Esophagus muscularis mucosa (tissue), 4 donors: ENCODE measurements at regions not wholly inside any gene's neighbourhood (a gene's known extent, or its start where the extent isn't known, plus 50 kb on each side); places are given as distances from the start of the nearest gene placed in this dataset.
A peak's percentile ranks its signal among the peaks of the same experiment; 100 is the strongest.

Experiments used
- DNase-seq: peaks from one replicate; pipeline ENCODE4 v3.0.0-alpha.2; 2017; ENCODE audit errors: extremely low spot score
- H3K27ac ChIP-seq, 4 donors: fragments of 200-600 bp; sonication (generic); replicated peaks in 1 of 4; 1 replicate in 3 of 4; 2 replicates in 1 of 4; pipeline ENCODE4 v1.5.1; 2016 to 2019; ENCODE audit warnings: mild to moderate bottlenecking in 1 of 4
- H3K27me3 ChIP-seq, 4 donors: fragments of 200-600 bp; sonication (generic); one replicate each; pipeline versions ENCODE4 v1.5.1 to v1.6.0; 2016 to 2019
- H3K36me3 ChIP-seq, 4 donors: fragments of 200-600 bp; sonication (generic); one replicate each; pipeline ENCODE4 v1.5.1; 2016 to 2019
- H3K4me1 ChIP-seq, 4 donors: fragments of 200-600 bp; sonication (generic); one replicate each; pipeline ENCODE4 v1.5.1; 2016 to 2019
- H3K4me3 ChIP-seq, 4 donors: fragments of 200-600 bp; sonication (generic); 1 replicate in 2 of 4; 2 replicates in 2 of 4; pipeline ENCODE4 v1.5.1; 2016 to 2019; ENCODE audit warnings: mild to moderate bottlenecking in 4 of 4, moderate library complexity in 1 of 4
- H3K9me3 ChIP-seq, 4 donors: fragments of 200-600 bp; sonication (generic); 1 replicate in 3 of 4; 2 replicates in 1 of 4; pipeline ENCODE4 v1.5.1; 2016 to 2019
- CTCF ChIP-seq, 3 experiments: fragments of 200-600 bp in 2 of 3; fragments of 450-650 bp in 1 of 3; sonication (generic) in 2 of 3; IDR thresholded peaks; one replicate each; pipeline ENCODE4 v1.5.1; 2017 to 2019; ENCODE audit warnings: antibody characterized with exemption in 3 of 3, mild to moderate bottlenecking in 2 of 3, moderate library complexity in 1 of 3
- EP300 ChIP-seq: sonication (generic); formaldehyde crosslinking; IDR thresholded peaks from one replicate; pipeline ENCODE4 v1.6.1; 2017; ENCODE audit warnings: antibody characterized with exemption
- POLR2A ChIP-seq: fragments of 450-650 bp; IDR thresholded peaks from one replicate; pipeline ENCODE4 v1.6.1; 2017; ENCODE audit warnings: antibody characterized with exemption, moderate library complexity, mild to moderate bottlenecking, low read depth
- POLR2AphosphoS5 ChIP-seq, 2 donors: sonication (generic); formaldehyde crosslinking; IDR thresholded peaks; one replicate each; pipeline ENCODE4 v1.6.1; 2017; ENCODE audit warnings: antibody characterized with exemption in 2 of 2
- WGBS: methylation state at CpG from one replicate; pipeline ENCODE4 v1.1.5; 2018; 5-methylcytosine and 5-hydroxymethylcytosine counted together
- intact Hi-C: fragments of 100-400 bp; cut with DNase I; formaldehyde crosslinking; loops from one replicate; pipeline ENCODE4 v1.15.1; 2023

- peaks cover 0 to 11% (median 4%) of the 10 kb centered on the region in 4 donors for H3K4me1 ChIP-seq
- TF ChIP-seq EP300 (no peak), POLR2AphosphoS5 (IDR thresholded peaks at IDR 0.05) (no peak), CTCF (IDR thresholded peaks at IDR 0.05) (no peak), POLR2A (no peak)
- no peaks in the 10 kb centered on the region for H3K27me3 ChIP-seq
- no peak overlapping the region for H3K4me3 ChIP-seq
- 96% methylated on average over 41 of the region's 44 CpGs for WGBS
- DNase-seq, result peak; percentile 87
- no peaks in the 10 kb centered on the region for H3K9me3 ChIP-seq
- no peak overlapping the region for H3K27ac ChIP-seq
- H3K36me3 ChIP-seq, result no peaks in the 10 kb centered on the region
- intact Hi-C loops, result no loop called here
These were observed 340.4 kb downstream of the CDC5L start for GRCh38 chr6:44727651-44728630.

- peaks cover 0 to 11% (median 4%) of the 10 kb centered on the region in 4 donors for H3K4me1 ChIP-seq
- no peak overlapping the region for H3K27ac ChIP-seq
- H3K27me3 ChIP-seq, result no peaks in the 10 kb centered on the region
- intact Hi-C loops, result no loop called here
- no peaks in the 10 kb centered on the region for H3K9me3 ChIP-seq
- 54% methylated on average over 7 of the region's 7 CpGs for WGBS
- TF ChIP-seq POLR2A (no peak), CTCF (IDR thresholded peaks at IDR 0.05) (no peak)
- no peaks in the 10 kb centered on the region for H3K36me3 ChIP-seq
- DNase-seq, result peak; percentile 60
- H3K4me3 ChIP-seq, result no peak overlapping the region
These were observed 343.4 kb downstream of the CDC5L start for GRCh38 chr6:44730771-44731391.

- Histone ChIP-seq H3K4me1 (peaks cover 0 to 11% (median 4%) of the 10 kb centered on the region in 4 donors), H3K9me3 (no peaks in the 10 kb centered on the region), H3K4me3 (no peak overlapping the region), H3K27me3 (no peaks in the 10 kb centered on the region), H3K27ac (no peak overlapping the region), H3K36me3 (no peaks in the 10 kb centered on the region)
- WGBS, result 88% methylated on average over 6 of the region's 6 CpGs
- no peak for TF ChIP-seq CTCF (IDR thresholded peaks at IDR 0.05)
- TF ChIP-seq POLR2A, result no peak
- no peak for TF ChIP-seq EP300
- TF ChIP-seq POLR2AphosphoS5 (IDR thresholded peaks at IDR 0.05), result no peak
- intact Hi-C loops, result no loop called here
- peak; percentile 64 for DNase-seq
These were observed 344.1 kb downstream of the CDC5L start for GRCh38 chr6:44731485-44732095.

GRCh38 chr6:44732243-44732642, 344.7 kb downstream of the CDC5L start:
- no peaks in the 10 kb centered on the region for H3K27me3 ChIP-seq
- H3K4me3 ChIP-seq, result no peak overlapping the region
- H3K9me3 ChIP-seq, result no peaks in the 10 kb centered on the region
- DNase-seq, result peak; percentile 57
- intact Hi-C loops, result no loop called here
- H3K4me1 ChIP-seq, result peaks cover 0 to 11% (median 4%) of the 10 kb centered on the region in 4 donors
- 99% methylated on average over 5 of the region's 5 CpGs for WGBS
- H3K36me3 ChIP-seq, result no peaks in the 10 kb centered on the region
- H3K27ac ChIP-seq, result no peak overlapping the region
- TF ChIP-seq CTCF (IDR thresholded peaks at IDR 0.05), result no peak
- TF ChIP-seq POLR2A, result no peak
- TF ChIP-seq EP300, result no peak
- TF ChIP-seq POLR2AphosphoS5 (IDR thresholded peaks at IDR 0.05), result no peak
